GM19043 (cell line): ENCODE measurements at regions not wholly inside any gene's neighbourhood (a gene's known extent, or its start where the extent isn't known, plus 50 kb on each side); places are given as distances from the start of the nearest gene placed in this dataset.

Experiments used
- ATAC-seq: cut with Tn5 transposase; IDR thresholded peaks from one replicate; pipeline ENCODE4 v1.9.1; 2021; ENCODE audit warnings: low read depth; ENCODE audit not compliant: unreplicated experiment

DNA sequence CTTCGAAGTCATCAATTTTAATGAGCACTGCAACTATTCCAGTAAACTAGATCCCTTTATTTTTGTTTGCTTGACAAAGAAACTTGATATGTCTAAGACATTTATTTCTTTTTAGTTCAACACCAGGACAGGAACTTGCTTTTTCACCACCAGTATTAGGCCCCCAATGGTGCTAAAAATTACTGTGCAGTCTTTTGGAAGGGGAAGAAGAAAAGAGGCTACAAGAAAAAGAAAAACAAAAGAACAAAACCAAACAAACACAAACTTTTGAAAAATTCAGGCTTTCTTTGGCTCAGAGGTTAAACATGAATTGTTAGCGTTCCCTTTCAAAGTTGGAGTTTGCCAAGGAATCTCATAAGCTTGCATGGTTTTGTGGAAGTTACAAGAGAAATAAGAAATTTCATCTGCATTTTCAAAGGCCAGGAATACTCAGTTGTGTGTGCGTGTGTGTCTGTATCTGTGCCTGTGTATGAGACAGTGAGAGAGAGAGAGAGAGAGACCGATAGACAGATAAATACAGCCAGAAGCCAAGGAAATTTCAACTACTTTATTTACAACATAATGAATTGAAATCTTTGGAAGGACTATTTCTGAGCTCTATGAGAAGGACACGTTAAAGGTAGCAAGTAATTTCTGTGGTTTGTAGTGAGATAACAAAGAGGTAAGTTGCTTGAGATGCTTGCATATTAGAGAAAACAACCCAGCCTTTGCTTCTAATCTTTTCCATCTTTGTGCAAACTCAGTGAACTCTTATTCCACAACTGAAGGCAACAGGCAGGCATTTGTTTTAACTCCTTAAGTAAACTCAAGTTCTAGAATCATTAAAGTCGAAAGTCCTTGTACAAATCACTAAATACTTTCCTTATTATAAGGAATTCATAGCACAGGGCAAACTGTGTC is 171.0 kb upstream of the CITED2 start:
- no peak for ATAC-seq

DNA sequence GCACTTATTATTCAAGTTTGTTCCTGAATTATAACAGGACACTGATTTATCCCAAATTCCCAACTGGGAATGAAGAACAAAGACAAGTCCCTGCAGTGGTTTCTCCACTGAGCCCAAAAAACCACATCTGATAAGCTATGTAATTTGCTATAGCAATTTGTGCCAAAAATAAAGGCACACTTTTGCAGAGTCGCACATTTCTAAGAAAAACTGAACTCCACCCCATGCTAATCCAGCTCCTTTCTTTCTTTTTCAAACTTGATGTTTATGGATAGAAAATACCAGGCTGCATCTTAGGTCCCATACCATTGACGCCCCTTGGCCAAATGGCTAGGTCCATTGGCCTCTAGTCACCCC is 170.2 kb upstream of the CITED2 start:
- ATAC-seq: no peak

GRCh38 chr6:139542351-139542750 is 167.9 kb upstream of the CITED2 start:
- no peak for ATAC-seq

DNA sequence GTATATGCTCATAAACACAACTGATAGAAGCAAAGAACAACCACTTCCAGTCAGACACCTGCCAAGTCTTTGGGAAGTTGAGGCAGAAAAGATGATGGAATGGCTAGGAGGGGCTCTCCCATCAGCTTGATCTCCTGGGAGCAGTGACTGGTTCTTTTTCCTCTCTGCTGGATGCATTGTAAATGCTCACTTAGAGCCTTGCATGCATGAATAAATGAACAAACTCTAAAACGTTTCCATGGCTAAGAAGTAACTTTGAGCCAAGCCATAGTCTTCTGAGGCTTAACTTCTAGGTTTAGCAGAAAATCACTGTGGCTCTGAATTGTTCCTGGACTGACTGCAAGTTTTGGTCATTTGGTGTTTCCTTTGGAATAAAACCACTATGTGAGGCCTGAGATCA is 166.4 kb upstream of the CITED2 start:
- no peak for ATAC-seq

DNA sequence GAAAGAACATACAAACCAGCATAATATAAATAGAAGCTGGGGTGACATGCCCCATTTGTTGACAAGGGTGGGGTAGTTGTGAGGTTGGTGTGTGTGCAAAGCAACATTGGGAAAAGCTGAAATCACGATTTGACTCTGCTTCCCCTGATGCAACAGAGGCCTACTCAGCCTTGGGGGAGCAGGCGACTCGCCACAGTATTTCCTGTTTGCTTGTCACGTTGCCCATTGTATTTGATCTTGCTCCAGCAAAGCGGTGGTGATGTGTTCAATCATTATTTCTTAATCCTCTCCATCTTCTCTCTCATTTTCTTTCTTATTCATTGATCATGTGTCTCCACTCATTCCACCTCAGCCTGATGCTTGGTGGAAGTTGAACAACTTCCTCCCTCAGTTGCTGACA is 165.8 kb upstream of the CITED2 start:
- no peak for ATAC-seq

- no peak for ATAC-seq
These were observed 165.4 kb upstream of the CITED2 start for GRCh38 chr6:139539852-139540251.

GRCh38 chr6:139538366-139538765 is 163.9 kb upstream of the CITED2 start:
- ATAC-seq: no peak

GRCh38 chr6:139536751-139537617 is 162.5 kb upstream of the CITED2 start:
- no peak for ATAC-seq

- ATAC-seq: no peak
These were observed 160.1 kb upstream of the CITED2 start for GRCh38 chr6:139534472-139535115.

- ATAC-seq: no peak
These were observed 159.4 kb upstream of the CITED2 start for GRCh38 chr6:139533573-139534471.

- ATAC-seq: no peak
These were observed 158.7 kb upstream of the CITED2 start for GRCh38 chr6:139533171-139533570.

- no peak for ATAC-seq
These were observed 157.0 kb upstream of the CITED2 start for GRCh38 chr6:139531148-139532115.

DNA sequence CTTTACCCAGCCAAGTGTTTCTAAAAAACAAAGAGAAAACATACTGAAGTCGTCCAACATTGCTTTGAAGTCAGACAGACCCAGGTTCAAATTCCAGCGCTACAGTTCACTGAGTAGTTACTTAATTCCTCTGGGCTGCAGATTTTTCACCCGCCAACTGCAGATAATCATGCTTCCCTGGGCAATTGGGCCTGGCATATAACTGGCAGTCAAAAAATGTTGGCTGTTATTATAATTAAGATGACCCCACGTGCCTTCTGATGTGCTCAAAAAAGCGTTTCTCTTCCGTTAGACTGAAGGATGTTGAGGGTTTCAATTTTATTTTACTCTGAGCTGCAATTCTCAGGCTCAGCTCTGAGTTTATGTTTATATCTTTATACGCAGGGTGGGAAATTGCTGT is 156.1 kb upstream of the CITED2 start:
- ATAC-seq: no peak

DNA sequence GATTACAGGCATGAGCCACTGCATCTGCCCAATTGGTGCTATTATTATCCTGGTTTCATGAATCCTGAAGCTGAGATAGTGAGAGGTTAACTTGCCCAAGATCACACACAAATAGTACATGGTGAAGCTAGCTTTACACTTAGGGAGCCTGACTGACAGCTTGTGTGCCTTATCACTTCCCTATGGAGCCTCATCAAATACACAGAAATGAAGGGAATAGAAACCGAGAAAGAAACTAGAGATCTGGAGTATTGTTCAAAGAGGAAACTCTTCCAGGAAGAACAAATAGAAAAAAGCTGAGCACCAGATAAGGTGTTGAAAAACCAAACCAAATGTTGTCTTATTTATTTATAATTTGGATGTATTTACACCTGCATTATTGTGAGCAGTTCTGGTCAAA is 155.0 kb upstream of the CITED2 start:
- ATAC-seq: no peak

- ATAC-seq: no peak
These were observed 154.0 kb upstream of the CITED2 start for GRCh38 chr6:139528471-139528870.

GRCh38 chr6:139525415-139525814 is 151.0 kb upstream of the CITED2 start:
- ATAC-seq: no peak

DNA sequence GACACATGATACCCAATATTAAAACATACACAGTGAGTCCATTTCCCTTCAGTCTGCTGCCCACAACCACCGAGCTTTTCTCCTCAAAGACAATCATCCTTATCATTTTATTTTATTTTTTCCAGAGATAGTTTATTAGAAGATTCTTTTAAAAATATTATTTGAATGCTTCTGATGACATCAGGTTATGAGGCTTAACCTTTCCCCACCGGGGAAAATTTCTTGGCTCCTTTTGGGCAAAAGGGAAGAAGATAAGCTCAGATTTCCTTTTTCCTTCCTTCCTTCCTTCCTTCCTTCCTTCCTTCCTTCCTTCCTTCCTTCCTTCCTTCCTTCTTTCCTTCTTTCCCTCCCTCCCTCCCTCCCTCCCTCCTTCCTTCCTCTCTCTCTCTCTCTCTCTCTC is 149.5 kb upstream of the CITED2 start:
- no peak for ATAC-seq

DNA sequence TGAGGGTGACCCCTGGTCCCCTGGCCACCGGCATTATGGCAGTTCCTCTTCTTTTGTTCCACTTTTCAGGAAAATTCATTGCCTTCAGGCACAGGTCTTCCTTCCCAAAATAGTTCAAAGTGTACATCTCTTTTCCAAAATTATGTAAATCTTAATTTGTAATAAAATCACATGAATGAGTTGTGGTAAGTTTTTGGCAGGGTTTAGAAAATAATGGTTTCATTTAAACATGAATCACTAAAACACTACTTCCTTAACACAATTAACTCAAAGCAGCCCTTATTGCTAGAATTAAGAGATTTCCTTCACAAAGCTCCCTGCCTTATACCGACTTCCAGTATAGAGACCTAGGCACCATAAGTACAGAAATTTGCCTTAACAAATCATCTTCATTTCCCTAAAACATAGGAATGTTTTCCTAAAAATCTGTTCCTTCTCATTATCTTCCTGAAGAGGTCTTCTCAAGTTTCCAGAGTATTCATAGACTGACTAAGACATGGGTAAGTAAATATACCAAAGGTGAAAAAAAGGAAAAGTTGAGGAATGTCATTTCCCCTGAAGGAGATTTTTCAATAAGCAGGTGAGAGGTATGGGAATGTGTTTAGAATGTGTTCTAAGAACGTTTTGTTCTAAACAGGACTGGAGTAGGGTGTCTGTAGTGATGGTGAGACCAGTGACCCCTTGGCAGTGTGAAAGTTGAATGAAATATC is 148.2 kb upstream of the CITED2 start:
- ATAC-seq: no peak
